A673 (cell line): ENCODE measurements at regions not wholly inside any gene's neighbourhood (a gene's known extent, or its start where the extent isn't known, plus 50 kb on each side); places are given as distances from the start of the nearest gene placed in this dataset.

Experiments used
- EZH2 ChIP-seq: fragments of 200-600 bp; sonication (generic); IDR thresholded peaks from 2 replicates; pipeline ENCODE4 v1.6.1; 2017; ENCODE audit warnings: borderline replicate concordance, low read depth, mild to moderate bottlenecking, mixed read lengths, antibody characterized with exemption, low read length; ENCODE audit not compliant: poor library complexity, severe bottlenecking
- TF ChIP-seq, protein P1 (sequence below): fragments of 300-800, 200-600 bp; sonication (generic); conservative IDR thresholded peaks from 2 replicates; pipeline ENCODE4 v1.5.1; 2017; ENCODE audit warnings: low read depth, mild to moderate bottlenecking, antibody characterized with exemption, low read length, moderate library complexity, mixed read lengths

DNA sequence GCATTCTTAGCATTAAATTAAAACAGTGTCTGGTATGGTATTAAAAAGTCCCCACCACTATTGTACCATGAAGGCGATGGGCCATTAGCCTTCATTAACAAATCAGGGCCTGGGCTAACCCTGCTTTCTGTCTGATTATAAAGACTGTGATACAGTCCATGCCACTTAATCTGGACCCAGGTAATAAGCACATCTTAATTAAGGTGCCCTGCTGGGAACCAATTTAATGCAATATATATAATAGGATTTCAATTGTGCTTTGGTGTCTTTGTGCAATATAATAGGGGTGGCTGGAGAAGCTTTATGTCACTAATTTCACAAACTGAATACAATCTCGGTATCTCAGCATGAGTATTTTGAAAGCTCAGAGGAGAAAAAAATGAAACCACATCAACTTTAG is 64.4 kb upstream of the CDH8 start:
- TF ChIP-seq, protein P1, sequence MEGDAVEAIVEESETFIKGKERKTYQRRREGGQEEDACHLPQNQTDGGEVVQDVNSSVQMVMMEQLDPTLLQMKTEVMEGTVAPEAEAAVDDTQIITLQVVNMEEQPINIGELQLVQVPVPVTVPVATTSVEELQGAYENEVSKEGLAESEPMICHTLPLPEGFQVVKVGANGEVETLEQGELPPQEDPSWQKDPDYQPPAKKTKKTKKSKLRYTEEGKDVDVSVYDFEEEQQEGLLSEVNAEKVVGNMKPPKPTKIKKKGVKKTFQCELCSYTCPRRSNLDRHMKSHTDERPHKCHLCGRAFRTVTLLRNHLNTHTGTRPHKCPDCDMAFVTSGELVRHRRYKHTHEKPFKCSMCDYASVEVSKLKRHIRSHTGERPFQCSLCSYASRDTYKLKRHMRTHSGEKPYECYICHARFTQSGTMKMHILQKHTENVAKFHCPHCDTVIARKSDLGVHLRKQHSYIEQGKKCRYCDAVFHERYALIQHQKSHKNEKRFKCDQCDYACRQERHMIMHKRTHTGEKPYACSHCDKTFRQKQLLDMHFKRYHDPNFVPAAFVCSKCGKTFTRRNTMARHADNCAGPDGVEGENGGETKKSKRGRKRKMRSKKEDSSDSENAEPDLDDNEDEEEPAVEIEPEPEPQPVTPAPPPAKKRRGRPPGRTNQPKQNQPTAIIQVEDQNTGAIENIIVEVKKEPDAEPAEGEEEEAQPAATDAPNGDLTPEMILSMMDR = no peak
- TF ChIP-seq EZH2 = no peak
